Lung (tissue), 11 donors: ENCODE measurements at regions not wholly inside any gene's neighbourhood (a gene's known extent, or its start where the extent isn't known, plus 50 kb on each side); places are given as distances from the start of the nearest gene placed in this dataset.

Experiments used
- ATAC-seq: fragments of 200-7000 bp; cut with Tn5 transposase; one replicate; pipeline ENCODE4 v1.9.1; 2020; ENCODE audit warnings: moderate number of reproducible peaks; ENCODE audit not compliant: insufficient read depth, low FRiP score
- DNase-seq, 3 donors: peaks; one replicate each; pipeline ENCODE4 v3.0.0-alpha.2; 2013 to 2017
- H3K27ac ChIP-seq, 2 donors: one replicate each; pipeline ENCODE4 v1.5.1; 2013; ENCODE audit warnings: mild to moderate bottlenecking in 2 of 2, moderate library complexity in 2 of 2, control low read depth in 1 of 2, inconsistent platforms in 1 of 2, low read depth in 1 of 2, low read length in 1 of 2
- H3K27me3 ChIP-seq, 3 donors: one replicate each; pipeline ENCODE4 v1.5.1; 2013; ENCODE audit warnings: low read length in 2 of 3; ENCODE audit not compliant: control insufficient read depth in 3 of 3, insufficient read depth in 3 of 3
- H3K36me3 ChIP-seq, 4 donors: one replicate each; pipeline ENCODE4 v1.5.1; 2013; ENCODE audit warnings: low read length in 4 of 4, mild to moderate bottlenecking in 1 of 4, moderate library complexity in 1 of 4; ENCODE audit not compliant: control insufficient read depth in 4 of 4, insufficient read depth in 4 of 4
- H3K4me1 ChIP-seq, 5 donors: one replicate each; pipeline ENCODE4 v1.5.1; 2013; ENCODE audit warnings: low read length in 5 of 5, mild to moderate bottlenecking in 2 of 5, moderate library complexity in 1 of 5; ENCODE audit not compliant: control insufficient read depth in 5 of 5, insufficient read depth in 5 of 5
- H3K4me3 ChIP-seq: one replicate; pipeline ENCODE4 v1.5.1; 2013; ENCODE audit warnings: mild to moderate bottlenecking, control low read depth, moderate library complexity
- H3K9ac ChIP-seq, 2 donors: one replicate each; pipeline ENCODE4 v1.5.1; 2013; ENCODE audit warnings: low read length in 2 of 2, control low read depth in 1 of 2; ENCODE audit not compliant: insufficient read depth in 1 of 2
- H3K9me3 ChIP-seq, 4 donors: one replicate each; pipeline ENCODE4 v1.5.1; 2013; ENCODE audit warnings: low read length in 3 of 4, mild to moderate bottlenecking in 1 of 4, moderate library complexity in 1 of 4; ENCODE audit not compliant: control insufficient read depth in 4 of 4, insufficient read depth in 3 of 4
- WGBS, 2 donors: extraction: QIAGEN DNeasy Blood & Tissue Kit; methylation state at CpG; one replicate each; pipeline ENCODE4 v1.1.7; 2013; 5-methylcytosine and 5-hydroxymethylcytosine counted together
- TF ChIP-seq, protein P1 (sequence below): IDR thresholded peaks from 2 replicates; pipeline ENCODE4 v1.5.1; 2012; ENCODE audit warnings: mild to moderate bottlenecking; ENCODE audit errors: control extremely low read depth, extremely low read depth
- donor health status: control.
- donor health status: control.
- donor health status: Bipolar disorder and iron deficiency.
- donor health status: healthy.
- donor health status: DM: yes; HTN: yes; CAD: no.

DNA sequence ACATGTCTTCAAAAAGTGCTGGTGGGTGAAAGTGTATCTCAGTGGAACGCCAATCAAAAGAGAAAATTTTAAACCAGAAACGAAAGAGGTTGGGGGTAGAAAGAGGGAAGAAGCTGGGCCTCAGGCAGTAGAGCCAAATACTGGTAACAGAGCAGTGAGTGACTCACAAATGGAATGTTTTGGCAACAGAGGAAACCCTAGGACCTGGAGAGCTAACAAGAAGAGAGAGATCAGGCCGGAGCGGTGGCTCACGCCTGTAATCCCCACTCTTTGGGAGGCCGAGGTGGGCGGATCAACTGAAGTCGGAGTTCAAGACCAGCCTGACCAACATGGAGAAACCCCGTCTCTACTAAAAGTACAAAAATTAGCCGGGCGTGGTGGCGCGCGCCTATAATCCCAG is 450.8 kb upstream of the NAALADL2 start:
- peaks cover 0 to 1% (median 0%) of the 10 kb centered on the region in 4 donors for H3K9me3 ChIP-seq
- H3K9ac ChIP-seq: no peak overlapping the region
- no peaks in the 10 kb centered on the region for H3K27me3 ChIP-seq
- no peak overlapping the region for H3K27ac ChIP-seq
- DNase-seq (no peak), ATAC-seq (no peak)
- TF ChIP-seq, protein P1, sequence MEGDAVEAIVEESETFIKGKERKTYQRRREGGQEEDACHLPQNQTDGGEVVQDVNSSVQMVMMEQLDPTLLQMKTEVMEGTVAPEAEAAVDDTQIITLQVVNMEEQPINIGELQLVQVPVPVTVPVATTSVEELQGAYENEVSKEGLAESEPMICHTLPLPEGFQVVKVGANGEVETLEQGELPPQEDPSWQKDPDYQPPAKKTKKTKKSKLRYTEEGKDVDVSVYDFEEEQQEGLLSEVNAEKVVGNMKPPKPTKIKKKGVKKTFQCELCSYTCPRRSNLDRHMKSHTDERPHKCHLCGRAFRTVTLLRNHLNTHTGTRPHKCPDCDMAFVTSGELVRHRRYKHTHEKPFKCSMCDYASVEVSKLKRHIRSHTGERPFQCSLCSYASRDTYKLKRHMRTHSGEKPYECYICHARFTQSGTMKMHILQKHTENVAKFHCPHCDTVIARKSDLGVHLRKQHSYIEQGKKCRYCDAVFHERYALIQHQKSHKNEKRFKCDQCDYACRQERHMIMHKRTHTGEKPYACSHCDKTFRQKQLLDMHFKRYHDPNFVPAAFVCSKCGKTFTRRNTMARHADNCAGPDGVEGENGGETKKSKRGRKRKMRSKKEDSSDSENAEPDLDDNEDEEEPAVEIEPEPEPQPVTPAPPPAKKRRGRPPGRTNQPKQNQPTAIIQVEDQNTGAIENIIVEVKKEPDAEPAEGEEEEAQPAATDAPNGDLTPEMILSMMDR: no peak
- WGBS, 2 donors: 86 to 92% methylated on average over 14 of the region's 14 CpGs
- H3K36me3 ChIP-seq: no peaks in the 10 kb centered on the region
- no peaks in the 10 kb centered on the region for H3K4me1 ChIP-seq
- H3K4me3 ChIP-seq: no peak overlapping the region

DNA sequence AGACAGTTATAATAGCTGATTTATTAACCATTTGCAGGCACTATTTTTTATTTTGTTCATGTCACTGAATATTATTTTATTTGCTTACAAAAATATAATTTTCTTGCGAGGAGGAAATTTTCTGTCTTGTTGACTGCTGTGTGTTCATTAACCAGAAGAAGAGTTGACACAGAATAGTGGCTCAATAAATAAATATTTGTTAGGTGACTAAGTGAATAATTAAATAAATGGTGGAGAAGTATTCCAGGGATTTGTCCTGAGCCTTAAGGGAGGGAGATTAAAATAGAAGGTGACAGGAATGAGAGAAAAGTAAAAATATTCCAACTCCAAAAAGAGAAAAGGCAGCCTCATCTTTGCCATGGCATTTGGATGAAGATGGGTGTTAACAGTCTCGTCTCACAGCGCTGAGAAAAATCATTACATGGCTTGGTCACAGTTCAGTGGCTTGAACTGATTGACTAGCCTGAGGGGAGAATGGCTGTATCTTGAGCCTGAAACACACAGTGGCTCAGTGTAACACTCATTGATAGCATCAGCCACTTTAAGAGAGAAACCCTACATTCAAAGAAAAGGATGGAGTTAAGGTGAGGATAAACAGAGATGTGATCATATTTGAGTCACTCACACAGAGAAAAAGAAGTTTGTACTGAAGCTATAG is 449.9 kb upstream of the NAALADL2 start:
- Histone ChIP-seq H3K27me3 (no peaks in the 10 kb centered on the region), H3K36me3 (no peaks in the 10 kb centered on the region), H3K4me1 (no peaks in the 10 kb centered on the region), H3K4me3 (no peak overlapping the region), H3K9me3 (peaks cover 0 to 1% (median 0%) of the 10 kb centered on the region in 4 donors), H3K9ac (no peak overlapping the region), H3K27ac (no peak overlapping the region)
- WGBS, 2 donors: 76 to 88% methylated on average over 3 of the region's 3 CpGs
- no peak for ATAC-seq
- TF ChIP-seq, protein P1: no peak
- no peak for DNase-seq

DNA sequence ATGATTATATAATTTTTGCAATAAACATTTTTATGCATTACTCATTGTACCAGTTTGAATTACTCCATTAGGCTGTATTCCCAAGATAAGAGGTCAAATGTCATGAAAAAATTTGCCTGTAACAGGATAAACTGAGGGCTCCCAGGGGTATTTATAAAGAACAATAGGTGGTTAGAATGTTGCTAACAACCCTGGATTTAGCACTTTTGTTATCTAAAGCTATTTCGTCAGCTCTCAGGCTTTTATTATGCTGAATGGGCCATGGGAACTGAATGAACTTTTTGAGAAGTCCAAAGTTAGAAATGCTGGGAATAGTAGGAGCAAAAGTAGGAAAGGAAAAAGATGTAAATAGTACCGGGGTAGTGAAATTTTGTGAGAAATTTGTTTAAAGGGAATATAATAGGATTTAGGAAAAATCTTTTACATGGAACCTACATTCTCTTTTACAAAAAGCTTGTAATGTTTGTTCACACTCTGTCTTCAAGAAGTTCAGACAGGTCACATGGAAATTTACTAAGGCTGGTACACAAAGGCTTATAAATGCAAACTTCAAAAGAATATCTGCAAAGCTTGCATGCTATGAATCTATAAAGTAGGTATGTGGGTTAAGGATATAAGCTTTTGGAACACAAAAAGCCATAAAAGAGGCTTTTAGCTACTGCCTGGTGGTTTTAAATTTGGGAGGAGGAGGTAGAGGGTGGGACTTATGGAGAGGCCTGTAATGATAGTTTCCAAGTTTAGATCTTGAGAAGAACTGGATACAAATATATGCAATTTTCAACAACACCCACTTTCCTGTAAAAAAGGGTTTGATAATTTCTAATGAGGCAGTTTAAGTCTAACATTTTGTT is 445.8 kb upstream of the NAALADL2 start:
- Histone ChIP-seq H3K36me3 (no peaks in the 10 kb centered on the region), H3K27me3 (no peaks in the 10 kb centered on the region), H3K9ac (no peak overlapping the region), H3K27ac (no peak overlapping the region), H3K9me3 (peaks cover 0 to 1% (median 0%) of the 10 kb centered on the region in 4 donors), H3K4me3 (no peak overlapping the region), H3K4me1 (no peaks in the 10 kb centered on the region)
- ATAC-seq (no peak), DNase-seq (no peak)
- WGBS, 2 donors: 69 to 87% methylated on average over 2 of the region's 2 CpGs
- TF ChIP-seq, protein P1: no peak
